GM18909 (cell line): ENCODE measurements at regions not wholly inside any gene's neighbourhood (a gene's known extent, or its start where the extent isn't known, plus 50 kb on each side); places are given as distances from the start of the nearest gene placed in this dataset.
"Not testable (repeated sequence)": the region's sequence is repeated elsewhere in the genome, so short reads cannot be mapped to it uniquely, and the experiment has no call there.

Experiments used
- ATAC-seq: cut with Tn5 transposase; IDR thresholded peaks from one replicate; pipeline ENCODE4 v1.9.1; 2021; ENCODE audit warnings: mild to moderate bottlenecking; ENCODE audit not compliant: unreplicated experiment, poor library complexity

GRCh38 chr2:2663401-2664036 is 332.4 kb upstream of the MYT1L start:
- no peak for ATAC-seq

- ATAC-seq: no peak
Observed at GRCh38 chr2:2662847-2663356, 331.8 kb upstream of the MYT1L start.

GRCh38 chr2:2662037-2662846 is 331.2 kb upstream of the MYT1L start:
- no peak for ATAC-seq

GRCh38 chr2:2660789-2661355 is 329.8 kb upstream of the MYT1L start:
- ATAC-seq: no peak

- ATAC-seq: no peak
Observed at GRCh38 chr2:2657121-2657962, 326.3 kb upstream of the MYT1L start.

- no peak for ATAC-seq
Observed at GRCh38 chr2:2656115-2657011, 325.3 kb upstream of the MYT1L start.

GRCh38 chr2:2655453-2656114 is 324.5 kb upstream of the MYT1L start:
- ATAC-seq: no peak

- no peak for ATAC-seq
Observed at GRCh38 chr2:2653231-2653630, 322.2 kb upstream of the MYT1L start.

- no peak for ATAC-seq
Observed at GRCh38 chr2:2650608-2651375, 319.7 kb upstream of the MYT1L start.

GRCh38 chr2:2649109-2650072 is 318.3 kb upstream of the MYT1L start:
- no peak for ATAC-seq

GRCh38 chr2:2648094-2648493 is 317.0 kb upstream of the MYT1L start:
- ATAC-seq: no peak

- ATAC-seq: no peak
Observed at GRCh38 chr2:2647141-2647541, 316.1 kb upstream of the MYT1L start.

- ATAC-seq: peak; percentile 90
Observed at GRCh38 chr2:2646433-2647051, 315.5 kb upstream of the MYT1L start.

- no peak for ATAC-seq
Observed at GRCh38 chr2:2645162-2645855, 314.2 kb upstream of the MYT1L start.

- ATAC-seq: not testable (repeated sequence)
Observed at GRCh38 chr2:2644751-2645150, 313.7 kb upstream of the MYT1L start.

GRCh38 chr2:2644040-2644439 is 313.0 kb upstream of the MYT1L start:
- ATAC-seq: no peak
